ENCODE measurements at regions not wholly inside any gene's neighbourhood (a gene's known extent, or its start where the extent isn't known, plus 50 kb on each side); places are given as distances from the start of the nearest gene placed in this dataset.
"Not testable (repeated sequence)": the region's sequence is repeated elsewhere in the genome, so short reads cannot be mapped to it uniquely, and the experiment has no call there.

DNA sequence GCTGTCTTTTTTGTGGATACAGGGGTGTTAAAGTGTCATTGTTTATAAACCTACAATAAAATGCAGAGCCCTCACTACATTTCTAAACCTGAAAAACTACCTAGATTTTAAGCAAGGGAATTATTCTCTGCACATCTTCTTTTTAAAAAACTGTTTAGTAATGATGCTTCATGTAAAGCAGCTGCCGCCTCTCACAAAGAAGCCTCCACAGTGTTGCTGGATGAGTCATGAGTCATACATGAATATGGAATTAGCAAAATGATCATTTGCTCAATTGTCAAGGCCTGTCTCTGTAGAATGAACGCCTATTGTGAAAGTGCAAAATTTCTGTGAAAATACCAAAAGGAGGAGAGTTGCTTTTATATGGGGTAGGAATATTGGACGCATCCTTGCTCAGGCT is 259.5 kb upstream of the CHRM3 start:
- FAIRE-seq (no peak), DNase-seq (ENCODE audit: low spot score in 2 of 2) (peak in 1 of 2 donors; percentile 15)

DNA sequence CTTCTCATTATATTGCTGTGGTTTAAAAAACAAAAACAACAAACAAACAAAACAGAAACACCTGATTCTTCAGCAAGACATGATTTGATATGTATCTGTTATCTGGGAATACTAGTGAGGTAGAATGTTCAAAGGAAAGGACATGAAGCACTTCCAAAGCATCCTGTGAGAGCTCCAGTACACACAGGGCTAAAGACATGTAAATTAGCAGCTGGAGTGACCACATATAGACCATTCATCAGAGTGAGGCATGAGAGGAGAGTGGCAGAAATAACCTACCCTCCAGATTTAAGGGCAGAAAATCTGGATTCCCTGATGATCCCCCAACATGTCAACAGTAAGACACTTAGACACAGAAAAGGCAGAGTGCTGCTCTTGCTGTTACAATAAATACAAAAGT is 260.5 kb upstream of the CHRM3 start:
- DNase-seq (ENCODE audit: low spot score in 2 of 2) (no peak), FAIRE-seq (no peak)

- FAIRE-seq = no peak
- no peak for DNase-seq (ENCODE audit: low spot score in 2 of 2)
Measured at GRCh38 chr1:239125027-239125426, 261.3 kb upstream of the CHRM3 start.

GRCh38 chr1:239123260-239123659 is 263.1 kb upstream of the CHRM3 start:
- no peak for FAIRE-seq

DNA sequence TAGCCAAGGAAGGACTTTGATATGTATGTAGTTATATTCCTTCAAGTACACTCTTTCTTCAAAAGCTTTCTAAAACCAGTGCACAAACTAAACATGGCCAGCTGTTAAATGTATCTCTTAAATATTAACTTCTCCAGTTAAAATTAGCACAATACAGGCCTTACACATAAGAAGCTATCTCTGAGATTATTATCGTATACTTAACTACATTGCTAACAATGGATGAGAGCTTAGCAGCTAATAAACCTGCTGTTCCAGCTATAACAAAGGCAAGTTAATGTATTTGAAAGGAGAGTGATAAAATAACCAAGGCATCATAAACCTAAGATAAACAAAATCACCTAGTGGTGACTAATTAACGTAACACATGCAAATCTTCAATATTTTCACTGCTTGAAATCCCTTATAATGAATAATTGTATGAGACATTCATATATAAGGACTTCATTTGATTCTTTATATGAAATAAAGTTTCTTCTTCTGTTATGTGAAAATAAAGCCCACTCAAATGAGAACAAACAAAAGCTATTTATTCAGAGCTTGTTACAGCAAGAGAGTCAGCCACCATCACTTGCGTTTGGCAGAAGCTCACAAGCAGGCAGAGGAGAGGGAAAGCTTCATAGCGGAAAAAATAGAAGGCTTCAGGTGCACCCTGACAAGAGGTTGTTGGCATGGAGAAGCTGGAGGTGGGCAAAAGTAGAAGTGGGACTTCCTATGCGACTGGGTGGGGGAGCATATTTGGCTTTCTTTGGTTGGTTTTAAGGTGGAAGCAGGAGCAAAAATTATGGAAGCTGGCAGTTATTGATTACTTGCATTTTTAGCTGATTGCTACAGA is 274.1 kb upstream of the CHRM3 start:
- DNase-seq (ENCODE audit: low spot score in 2 of 2) (no peak), FAIRE-seq (no peak)

More at GRCh38 chr1:239123260-239123659, 263.1 kb upstream of the CHRM3 start:
- no peak for DNase-seq (ENCODE audit: low spot score in 2 of 2)

GRCh38 chr1:239107676-239108075 is 278.7 kb upstream of the CHRM3 start:
- FAIRE-seq (no peak), DNase-seq (ENCODE audit: low spot score in 2 of 2) (no peak)

DNA sequence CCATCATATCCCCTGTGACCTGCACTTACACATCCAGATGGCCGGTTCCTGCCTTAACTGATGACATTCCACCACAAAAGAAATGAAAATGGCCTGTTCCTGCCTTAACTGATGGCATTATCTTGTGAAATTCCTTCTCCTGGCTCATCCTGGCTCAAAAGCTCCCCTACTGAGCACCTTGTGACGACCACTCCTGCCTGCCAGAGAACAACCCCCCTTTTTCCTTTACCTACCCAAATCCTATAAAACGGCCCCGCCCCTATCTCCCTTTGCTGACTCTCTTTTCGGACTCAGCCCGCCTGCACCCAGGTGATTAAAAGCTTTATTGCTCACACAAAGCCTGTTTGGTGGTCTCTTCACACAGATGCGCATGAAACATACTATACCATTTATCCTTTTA is 279.7 kb upstream of the CHRM3 start:
- FAIRE-seq; DNase-seq (ENCODE audit: low spot score in 2 of 2): not testable (repeated sequence)

DNA sequence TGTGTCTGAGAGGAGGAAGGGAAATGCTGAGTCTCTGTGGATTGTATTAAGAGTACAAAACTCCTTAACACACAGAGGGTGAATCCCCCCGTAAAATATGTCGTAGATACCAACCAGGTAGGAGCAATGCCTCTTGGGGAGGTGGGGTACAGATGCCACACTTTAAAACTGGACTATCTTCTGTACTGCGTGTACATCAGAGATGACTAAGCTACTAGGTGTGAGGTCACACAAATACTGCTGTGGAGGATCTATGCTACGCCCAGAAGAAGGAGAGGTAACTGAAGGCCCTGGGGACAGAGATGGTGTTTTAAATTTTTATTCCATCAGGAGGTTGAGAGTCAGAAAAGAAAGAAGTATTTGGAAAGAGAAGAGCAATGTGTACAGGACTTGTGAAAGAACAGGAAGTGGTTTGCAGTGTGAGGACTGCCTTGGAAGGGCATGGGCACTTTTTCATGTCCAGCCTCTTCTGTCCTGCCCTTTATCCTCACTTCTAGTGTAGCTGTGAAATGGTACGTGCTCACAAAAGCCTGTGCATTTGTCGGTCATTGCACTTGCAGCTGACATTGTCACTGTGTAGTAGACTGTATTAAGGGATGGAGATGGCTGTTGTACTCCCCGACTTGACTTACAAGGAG is 287.8 kb upstream of the CHRM3 start:
- DNase-seq (ENCODE audit: low spot score in 2 of 2) (no peak), FAIRE-seq (no peak)

DNA sequence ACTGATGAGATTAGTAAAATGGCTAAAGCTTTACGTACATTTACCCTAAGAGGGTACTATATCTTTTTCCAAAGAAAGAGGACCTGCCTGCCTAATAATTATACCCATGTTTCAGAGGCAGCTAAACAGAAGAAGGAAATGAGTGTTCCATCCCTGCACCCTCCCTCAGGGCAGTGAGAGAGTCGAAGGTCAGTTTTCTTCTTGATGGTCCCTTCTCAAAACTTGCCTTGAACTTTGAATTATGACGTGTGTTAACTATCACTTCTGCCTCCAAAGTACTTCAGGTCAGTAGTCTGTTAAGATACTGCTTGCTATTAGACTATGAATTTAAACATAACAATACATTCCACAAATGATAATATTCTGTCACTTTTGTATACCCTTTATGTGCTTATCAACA is 294.8 kb upstream of the CHRM3 start:
- DNase-seq (ENCODE audit: low spot score in 2 of 2) (no peak), FAIRE-seq (no peak)

GRCh38 chr1:239084459-239085080 is 301.8 kb upstream of the CHRM3 start:
- FAIRE-seq (no peak), DNase-seq (ENCODE audit: low spot score in 2 of 2) (no peak)

GRCh38 chr1:239081947-239082346 is 304.4 kb upstream of the CHRM3 start:
- DNase-seq (ENCODE audit: low spot score in 2 of 2); FAIRE-seq: not testable (repeated sequence)

DNA sequence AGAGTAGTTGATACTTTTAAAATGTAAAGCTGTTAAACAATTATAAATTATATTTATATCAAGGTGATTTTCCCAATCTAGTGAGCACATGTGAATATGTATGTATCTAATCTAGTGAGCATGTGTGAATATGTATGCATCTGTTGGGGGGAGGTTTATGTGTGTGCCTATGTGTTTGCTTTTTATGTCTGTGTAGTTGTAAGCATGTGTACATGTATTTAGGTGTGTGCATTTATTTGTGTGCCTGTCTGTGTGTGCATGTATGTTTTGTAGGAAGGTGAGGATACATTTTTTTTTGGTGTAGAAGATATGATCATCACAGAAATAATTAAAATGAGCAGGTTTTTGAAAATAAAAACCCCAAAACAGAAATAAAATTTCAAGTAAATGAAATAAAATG is 318.9 kb upstream of the CHRM3 start:
- no peak for FAIRE-seq

DNA sequence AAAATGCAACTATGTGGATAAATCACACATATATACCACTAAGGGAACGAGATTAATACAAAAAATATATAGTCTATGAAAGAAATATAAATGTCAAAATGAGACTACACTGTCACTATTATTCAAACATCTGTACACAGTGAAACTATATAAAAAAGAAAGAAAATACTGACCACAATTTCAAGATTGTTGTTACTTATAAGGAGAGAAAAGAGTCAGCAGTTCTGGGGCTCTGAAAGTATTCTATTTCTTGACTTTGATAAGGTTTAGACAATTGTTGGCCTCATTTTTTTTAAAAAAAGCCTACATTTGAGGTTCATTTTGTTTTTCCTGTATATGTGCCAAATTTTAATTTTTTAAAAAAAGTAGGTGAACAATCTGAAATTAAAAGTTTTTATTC is 319.3 kb upstream of the CHRM3 start:
- no peak for DNase-seq (ENCODE audit: low spot score in 2 of 2)
- no peak for FAIRE-seq

More for the DNA sequence above, 318.9 kb upstream of the CHRM3 start:
- no peak for DNase-seq (ENCODE audit: low spot score in 2 of 2)

GRCh38 chr1:239061770-239062169 is 324.6 kb upstream of the CHRM3 start:
- DNase-seq (ENCODE audit: low spot score in 2 of 2) (no peak), FAIRE-seq (no peak)

GRCh38 chr1:239058190-239058589 is 328.2 kb upstream of the CHRM3 start:
- no peak for FAIRE-seq
- no peak for DNase-seq (ENCODE audit: low spot score in 2 of 2)

GRCh38 chr1:239056940-239057339 is 329.4 kb upstream of the CHRM3 start:
- FAIRE-seq (no peak), DNase-seq (ENCODE audit: low spot score in 2 of 2) (no peak)

GRCh38 chr1:239053279-239053678 is 333.1 kb upstream of the CHRM3 start:
- DNase-seq (ENCODE audit: low spot score in 2 of 2) (no peak), FAIRE-seq (no peak)

- FAIRE-seq (no peak), DNase-seq (ENCODE audit: low spot score in 2 of 2) (no peak)
Measured at GRCh38 chr1:239049571-239049970, 336.8 kb upstream of the CHRM3 start.

GRCh38 chr1:239044829-239045228 is 341.5 kb upstream of the CHRM3 start:
- no peak for DNase-seq (ENCODE audit: low spot score in 2 of 2)
- no peak for FAIRE-seq

GRCh38 chr1:239040523-239040922 is 345.8 kb upstream of the CHRM3 start:
- no peak for FAIRE-seq
- DNase-seq (ENCODE audit: low spot score in 2 of 2) = peak in 1 of 2 donors; percentile 2

GRCh38 chr1:239031310-239031709 is 355.1 kb upstream of the CHRM3 start:
- DNase-seq (ENCODE audit: low spot score in 2 of 2) = no peak
- no peak for FAIRE-seq

All from frontal cortex (tissue), 3 donors.